ELF-1 (cell line): ENCODE measurements at regions not wholly inside any gene's neighbourhood (a gene's known extent, or its start where the extent isn't known, plus 50 kb on each side); places are given as distances from the start of the nearest gene placed in this dataset.
A peak's percentile ranks its signal among the peaks of the same experiment; 100 is the strongest.

ENCODE experiments used
- DNase-seq: peaks from one replicate; pipeline ENCODE4 v3.0.0-alpha.2; 2016; ENCODE audit warnings: low read depth, low spot score

DNA sequence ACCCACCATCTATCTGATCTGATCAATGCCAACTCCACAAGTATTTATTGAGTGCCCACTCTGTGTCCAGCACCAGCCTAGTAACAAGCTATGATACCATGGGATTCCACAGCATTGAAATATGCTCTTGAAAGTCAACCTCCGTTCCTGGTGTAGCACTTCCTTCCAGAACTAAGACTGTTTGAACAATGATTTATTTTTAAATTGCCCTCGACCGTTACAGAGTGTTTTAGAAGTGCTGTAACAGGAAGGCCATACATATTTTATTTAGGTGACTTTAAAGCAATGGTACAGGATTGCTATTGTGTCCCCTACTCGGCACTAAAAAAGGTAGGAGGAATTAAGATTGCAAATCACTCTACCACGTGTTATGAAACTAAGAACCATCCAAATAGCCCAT lies 225.6 kb downstream of the TEX36 start:
- DNase-seq, result no peak

DNA sequence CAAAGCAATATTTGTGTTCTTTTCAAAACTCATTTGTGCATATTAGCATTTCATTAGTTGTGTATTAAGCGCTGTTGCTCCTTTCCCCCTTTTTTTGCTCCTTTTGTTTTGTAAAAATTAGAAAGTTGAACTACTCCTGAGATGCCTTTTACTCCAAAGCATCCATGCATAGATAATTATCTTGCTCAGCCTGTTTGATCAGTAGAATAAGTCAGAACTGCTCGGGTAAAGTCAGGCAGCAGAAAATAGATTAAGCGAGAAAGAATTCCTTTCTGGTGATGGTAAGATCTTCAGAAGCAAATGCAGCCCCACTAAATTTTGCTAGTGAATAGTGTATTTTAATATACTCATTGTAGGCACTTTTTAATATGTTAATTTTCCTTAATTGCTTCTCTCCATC lies 227.1 kb downstream of the TEX36 start:
- no peak for DNase-seq

DNA sequence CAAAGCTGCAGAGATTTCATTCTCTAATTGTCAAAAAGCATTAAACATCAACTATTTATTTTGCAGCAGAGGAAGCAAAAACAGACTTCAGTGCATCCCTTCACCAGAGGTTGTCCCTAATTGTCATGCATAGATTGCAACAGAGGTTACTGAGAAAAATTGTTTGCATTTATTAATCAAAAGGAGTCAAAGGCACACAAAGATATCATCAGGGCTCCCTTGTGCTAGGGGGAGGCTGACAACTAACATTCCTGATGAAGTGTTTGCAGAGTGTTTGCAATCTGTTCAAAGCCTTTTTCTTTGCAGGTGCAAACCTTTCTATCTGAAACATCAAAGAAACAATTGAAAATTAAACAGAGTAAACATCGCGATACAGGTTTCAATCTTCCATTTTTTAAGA lies 227.5 kb downstream of the TEX36 start:
- DNase-seq, result no peak

GRCh38 chr10:125451319-125451718 lies 231.6 kb downstream of the TEX36 start:
- no peak for DNase-seq

DNA sequence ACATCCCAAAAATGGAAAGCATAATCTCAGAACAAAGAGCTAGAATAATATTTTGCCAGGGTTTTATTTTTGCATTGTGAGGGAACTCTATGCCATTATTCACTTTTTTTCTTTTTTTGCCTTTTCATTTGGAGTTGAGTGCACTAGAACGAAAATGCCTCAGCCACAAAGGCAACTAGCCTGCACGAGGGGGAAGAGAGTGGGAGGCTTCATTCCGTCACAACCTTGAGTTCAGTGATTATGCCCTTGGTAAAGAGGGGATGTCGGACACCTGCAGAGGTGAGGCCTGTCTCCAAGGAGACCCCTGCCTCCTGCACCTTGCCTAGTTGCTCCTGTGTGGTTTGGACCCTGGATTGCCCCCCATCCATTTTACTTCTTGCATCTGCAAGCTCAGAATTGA lies 232.7 kb downstream of the TEX36 start:
- no peak for DNase-seq

- no peak for DNase-seq
Measured at GRCh38 chr10:125449571-125449970, 233.4 kb downstream of the TEX36 start.

GRCh38 chr10:125448596-125448995 lies 234.4 kb downstream of the TEX36 start:
- peak; percentile 74 for DNase-seq

GRCh38 chr10:125444790-125445189 lies 238.2 kb downstream of the TEX36 start:
- DNase-seq, result no peak

DNA sequence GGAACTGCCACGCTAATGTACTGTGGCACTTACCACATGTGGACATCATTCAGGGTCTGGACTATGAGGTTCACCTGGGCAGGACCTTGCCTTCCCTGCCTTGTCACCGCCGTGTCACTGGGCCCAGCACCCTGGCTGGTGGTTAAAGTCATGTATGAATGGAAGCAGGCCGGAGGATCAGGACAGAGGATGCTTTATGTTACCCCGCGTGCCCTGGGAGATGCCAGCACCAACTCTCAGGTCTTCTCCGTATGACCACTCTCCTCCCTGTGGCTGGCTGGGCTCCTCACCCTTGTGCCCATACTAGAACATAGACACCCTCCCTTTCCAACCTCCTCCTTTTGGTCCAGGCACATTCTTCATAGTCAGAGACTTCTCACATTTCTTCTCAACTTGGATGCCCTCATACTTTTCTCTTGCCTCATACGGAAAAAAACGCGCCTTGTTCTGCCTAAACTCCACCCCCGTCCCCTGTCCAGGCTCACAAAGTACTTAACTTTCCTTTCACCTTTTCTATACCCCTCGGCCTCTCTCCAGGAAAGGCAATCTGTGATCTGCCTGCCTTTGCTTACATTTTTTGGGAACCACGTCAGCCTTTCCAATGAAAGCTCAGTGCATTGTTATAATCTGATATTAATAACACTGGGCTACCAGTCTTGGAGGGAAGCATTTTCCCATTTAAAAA lies 240.0 kb downstream of the TEX36 start:
- no peak for DNase-seq

DNA sequence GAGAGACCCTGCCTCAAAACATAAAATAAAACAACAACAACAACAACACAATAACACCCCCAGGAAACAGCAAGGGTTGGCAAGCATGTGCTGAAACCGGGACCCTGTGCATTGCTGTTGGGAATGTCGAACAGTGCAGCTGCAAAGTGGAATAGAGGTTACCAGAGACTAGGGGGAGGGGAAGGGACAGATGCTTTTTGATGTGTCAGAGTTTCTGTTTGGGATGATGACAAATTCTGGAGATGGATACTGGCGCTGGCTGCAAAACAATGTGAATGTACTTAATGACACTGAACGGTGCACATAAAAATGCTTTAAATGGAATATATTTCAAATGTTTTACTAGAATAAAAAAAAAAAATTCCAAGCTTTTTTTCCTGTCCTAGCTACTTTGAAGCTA lies 241.8 kb downstream of the TEX36 start:
- no peak for DNase-seq

- no peak for DNase-seq
Measured at GRCh38 chr10:125431149-125431548, 251.8 kb downstream of the TEX36 start.

DNA sequence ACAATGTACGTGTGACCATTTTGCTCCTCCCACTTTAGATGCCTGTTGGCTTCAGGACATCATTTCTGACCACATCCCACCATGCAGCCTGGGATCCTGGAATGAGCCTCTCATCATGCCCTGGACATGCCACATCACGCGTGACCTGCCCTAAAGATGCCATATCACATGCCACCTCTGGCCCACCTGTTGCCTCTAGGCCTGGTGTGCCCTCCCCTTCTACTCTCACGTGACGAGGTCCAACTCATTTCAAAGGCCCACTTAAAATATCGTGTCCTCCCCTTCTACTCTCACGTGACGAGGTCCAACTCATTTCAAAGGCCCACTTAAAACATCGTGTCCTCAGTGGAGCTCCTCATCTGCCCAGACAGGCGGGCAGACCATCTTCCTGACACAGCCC lies 254.9 kb downstream of the TEX36 start:
- no peak for DNase-seq

- no peak for DNase-seq
Measured at GRCh38 chr10:125424191-125424847, 258.6 kb downstream of the TEX36 start.

DNA sequence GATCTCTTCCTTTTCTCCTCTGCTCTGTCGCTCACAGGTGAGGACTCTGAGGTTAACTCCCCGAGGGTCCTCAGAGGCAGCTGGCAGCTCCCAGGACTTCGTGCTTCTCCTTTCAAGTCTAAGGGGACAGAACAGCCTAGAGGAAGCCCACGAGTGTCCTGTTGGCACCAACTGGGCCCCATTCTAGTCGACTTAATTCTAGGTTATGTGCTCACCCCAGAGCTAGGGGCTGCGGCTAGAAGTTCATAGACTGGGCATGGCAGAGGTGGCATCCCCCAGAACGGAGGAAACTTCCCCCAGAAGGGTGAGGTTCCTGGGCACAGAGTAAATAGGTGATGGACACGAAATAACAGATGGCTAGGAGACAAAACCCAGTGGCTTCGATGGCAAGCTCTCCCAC lies 259.4 kb downstream of the TEX36 start:
- DNase-seq, result no peak

- DNase-seq, result no peak
Measured at GRCh38 chr10:125419831-125420230, 259.5 kb upstream of the CTBP2 start.

DNA sequence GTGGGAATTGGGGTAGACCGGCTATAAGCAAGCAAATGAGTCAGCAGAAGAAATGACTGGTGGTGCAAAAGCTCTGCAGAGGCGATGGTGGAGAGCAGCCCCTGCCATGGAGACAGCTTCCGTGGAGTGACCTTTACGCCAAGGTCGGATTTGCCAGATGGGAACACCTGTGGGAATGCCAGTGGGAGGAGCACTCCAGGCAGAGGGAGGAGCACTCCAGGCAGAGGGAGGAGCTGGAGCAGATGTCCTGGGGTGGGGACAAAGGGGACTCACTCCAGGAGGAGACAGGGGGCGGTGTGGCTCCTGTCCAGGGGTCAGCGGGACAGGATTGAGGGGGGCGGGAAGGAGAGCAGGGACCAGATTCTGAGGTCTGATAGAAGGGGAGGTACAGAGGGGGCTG lies 258.8 kb upstream of the CTBP2 start:
- no peak for DNase-seq

- DNase-seq, result no peak
Measured at GRCh38 chr10:125417605-125418004, 257.2 kb upstream of the CTBP2 start.

DNA sequence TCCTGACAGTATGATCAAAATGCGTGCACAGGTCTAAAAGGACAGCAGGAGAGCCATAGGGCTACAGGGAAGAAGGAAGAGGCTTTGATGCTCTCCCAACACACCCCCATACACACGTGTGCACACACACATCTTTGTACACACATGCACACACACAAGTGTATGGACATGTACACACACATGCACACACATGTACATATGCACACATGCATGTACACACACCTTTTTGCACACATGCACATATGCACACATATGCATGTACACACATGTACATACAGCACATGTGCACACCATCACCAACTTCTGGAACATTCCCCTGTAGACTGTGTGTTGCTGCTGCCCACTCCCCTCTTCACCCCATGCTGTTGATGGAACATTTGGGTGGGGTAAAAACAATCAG lies 255.6 kb upstream of the CTBP2 start:
- no peak for DNase-seq

DNA sequence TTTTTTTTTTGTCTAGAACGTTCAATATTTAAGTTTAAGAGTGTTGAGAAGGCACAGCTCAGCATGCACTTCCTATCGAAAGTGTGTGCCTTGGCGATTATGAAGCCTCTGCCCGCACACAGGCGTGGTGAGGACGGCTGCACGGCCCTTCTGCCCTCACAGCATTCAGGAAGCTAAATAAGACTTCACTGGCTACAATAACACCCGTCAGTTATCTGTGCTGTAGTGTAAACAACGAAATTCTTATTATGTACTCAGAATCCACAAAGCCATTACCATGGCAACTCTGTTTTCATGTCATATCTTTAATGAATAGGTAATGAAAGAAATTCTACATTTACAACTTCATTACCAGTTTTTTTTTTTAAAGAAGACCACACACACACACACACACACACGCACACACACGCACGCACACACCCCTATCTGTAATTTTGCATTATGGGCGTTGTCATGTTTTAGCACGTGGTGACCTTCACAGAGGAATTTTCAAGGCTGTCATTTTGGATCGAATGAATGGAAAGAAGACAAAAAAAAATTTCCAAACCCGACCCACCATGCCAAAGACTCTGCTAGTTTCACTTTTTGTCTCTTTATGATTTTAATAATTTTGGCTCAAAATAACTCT lies 254.8 kb upstream of the CTBP2 start:
- DNase-seq, result no peak

DNA sequence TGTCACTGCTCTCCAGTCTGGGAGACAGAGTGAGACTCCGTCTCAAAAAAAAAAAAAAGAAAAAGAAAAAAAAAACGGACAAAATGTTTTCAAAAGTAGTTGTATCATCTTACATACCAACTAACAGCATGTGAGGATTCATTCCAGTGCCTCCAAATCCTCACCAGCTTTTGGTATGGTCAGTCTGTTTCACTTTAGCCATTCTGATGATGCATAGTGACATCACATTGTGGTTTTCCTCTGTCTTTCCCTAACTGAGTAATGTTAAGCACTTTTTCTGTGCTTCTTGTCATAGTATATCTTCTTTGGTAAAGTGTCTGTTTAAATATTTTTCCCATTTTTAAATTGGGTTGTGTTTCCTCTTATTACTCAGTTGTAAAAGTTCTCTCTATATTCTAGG lies 251.4 kb upstream of the CTBP2 start:
- no peak for DNase-seq

GRCh38 chr10:125409756-125410155 lies 249.4 kb upstream of the CTBP2 start:
- DNase-seq, result no peak

DNA sequence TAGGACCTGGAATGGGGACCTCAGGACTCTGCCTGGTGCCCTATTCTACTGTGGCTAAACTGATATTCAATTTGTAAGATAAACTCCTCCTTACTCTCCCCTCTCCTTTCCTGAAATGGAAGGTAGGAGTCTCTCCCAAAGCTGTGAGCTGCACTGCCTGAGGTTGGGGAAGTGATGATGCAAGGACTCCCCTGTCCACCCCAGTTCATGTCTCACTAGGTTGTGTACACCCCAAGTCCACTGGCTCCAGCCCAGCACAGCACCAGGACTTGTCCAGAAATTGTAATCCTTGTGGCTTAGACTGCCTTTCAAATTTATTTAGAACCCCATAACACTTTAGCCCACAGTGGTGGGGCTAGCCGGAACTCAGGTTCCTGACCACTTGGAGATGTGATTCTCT lies 247.2 kb upstream of the CTBP2 start:
- DNase-seq, result no peak

DNA sequence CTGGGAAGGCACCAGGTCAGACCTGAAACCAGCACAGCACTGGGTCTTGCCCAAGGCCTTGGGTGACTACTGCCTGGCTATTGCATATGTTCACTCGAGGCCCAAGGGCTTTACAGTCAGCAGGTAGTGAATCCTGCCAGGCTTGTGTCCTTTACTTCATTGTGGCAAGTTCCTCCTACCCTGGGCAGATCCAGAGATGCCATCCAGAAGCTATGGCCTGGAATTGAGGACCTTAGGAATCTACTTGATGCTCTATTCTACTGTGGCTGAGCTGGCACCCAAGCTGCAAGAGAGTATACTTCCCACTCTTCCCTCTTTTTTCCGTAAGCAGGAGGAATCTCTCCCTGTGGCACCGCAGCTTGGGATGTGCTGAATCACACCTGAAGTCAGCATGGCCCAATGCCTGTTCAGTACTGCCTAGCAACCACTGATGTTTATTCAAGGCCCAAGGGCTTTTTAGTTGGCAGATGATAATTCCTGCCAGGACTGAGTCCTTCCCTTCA lies 246.7 kb upstream of the CTBP2 start:
- DNase-seq, result peak; percentile 19
